Memory B cell (primary cell): ENCODE measurements at regions not wholly inside any gene's neighbourhood (a gene's known extent, or its start where the extent isn't known, plus 50 kb on each side); places are given as distances from the start of the nearest gene placed in this dataset.
"Not testable (repeated sequence)": the region's sequence is repeated elsewhere in the genome, so short reads cannot be mapped to it uniquely, and the experiment has no call there.

Source experiments
- ATAC-seq: fragments of 150-1000 bp; cut with Tn5 transposase; 2 replicates; pipeline ENCODE4 v1.10.0; 2021; ENCODE audit warnings: low read depth, mild to moderate bottlenecking, moderate library complexity
- DNase-seq, 2 donors: peaks; one replicate each; pipeline ENCODE4 v3.0.0; 2022; ENCODE audit warnings: low spot score in 2 of 2
- H3K27ac Mint-ChIP-seq: one replicate; pipeline ENCODE4 v1.8.0; 2022; ENCODE audit warnings: mild to moderate bottlenecking, moderate library complexity, mixed read lengths
- H3K27me3 Mint-ChIP-seq: one replicate; pipeline ENCODE4 v1.8.0; 2022; ENCODE audit warnings: mixed read lengths
- H3K36me3 Mint-ChIP-seq: one replicate; pipeline ENCODE4 v1.8.0; 2022; ENCODE audit warnings: mild to moderate bottlenecking, mixed read lengths
- H3K4me1 Mint-ChIP-seq: one replicate; pipeline ENCODE4 v1.8.0; 2022; ENCODE audit warnings: mixed read lengths
- H3K4me3 Mint-ChIP-seq: one replicate; pipeline ENCODE4 v1.8.0; 2022; ENCODE audit warnings: mild to moderate bottlenecking, moderate library complexity, mixed read lengths
- H3K9me3 Mint-ChIP-seq: one replicate; pipeline ENCODE4 v1.8.0; 2022; ENCODE audit warnings: mixed read lengths

DNA sequence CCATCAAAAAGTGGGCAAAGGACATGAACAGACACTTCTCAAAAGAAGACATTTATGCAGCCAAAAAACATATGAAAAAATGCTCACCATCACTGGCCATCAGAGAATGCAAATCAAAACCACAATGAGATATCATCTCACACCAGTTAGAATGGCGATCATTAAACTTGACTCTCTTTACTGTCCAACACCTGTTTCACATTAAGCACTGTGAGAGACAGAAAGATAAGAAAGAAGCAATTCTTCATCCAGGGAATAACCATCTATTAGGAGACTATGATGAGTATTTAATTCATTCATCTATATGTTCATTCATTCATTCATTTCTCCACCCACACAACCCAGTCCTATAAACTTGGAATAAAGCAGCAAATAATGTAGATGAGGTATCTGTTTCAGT lies 334.3 kb downstream of the C12orf75 start:
- H3K4me1 Mint-ChIP-seq, H3K9me3 Mint-ChIP-seq, H3K27ac Mint-ChIP-seq, H3K27me3 Mint-ChIP-seq, H3K36me3 Mint-ChIP-seq, H3K4me3 Mint-ChIP-seq, DNase-seq, ATAC-seq: not testable (repeated sequence)

DNA sequence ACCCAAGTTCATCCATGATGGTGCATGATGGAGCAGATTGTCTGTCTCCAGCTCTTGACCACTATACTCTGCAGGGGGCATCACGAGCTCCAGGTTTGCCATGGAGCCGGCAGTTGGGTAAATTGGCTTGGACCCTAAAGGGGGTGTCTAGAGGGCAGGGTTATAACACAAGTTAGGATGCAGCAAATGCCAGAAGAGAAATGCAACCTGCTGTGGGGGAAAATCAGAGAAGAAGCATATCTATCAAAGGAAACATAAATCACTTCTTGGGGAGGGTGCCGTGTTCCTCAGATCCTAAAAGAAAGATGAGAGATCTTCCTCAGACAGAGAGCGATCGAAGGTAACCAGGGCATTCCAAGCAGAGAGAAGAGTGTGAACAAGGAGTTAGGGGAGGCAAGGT lies 334.9 kb downstream of the C12orf75 start:
- H3K4me3 Mint-ChIP-seq = no peak overlapping the region
- peaks cover 8% of the 10 kb centered on the region for H3K27me3 Mint-ChIP-seq
- DNase-seq (no peak), ATAC-seq (no peak)
- H3K27ac Mint-ChIP-seq = no peak overlapping the region
- H3K36me3 Mint-ChIP-seq = no peaks in the 10 kb centered on the region
- no peaks in the 10 kb centered on the region for H3K4me1 Mint-ChIP-seq
- H3K9me3 Mint-ChIP-seq = peaks cover 10% of the 10 kb centered on the region

DNA sequence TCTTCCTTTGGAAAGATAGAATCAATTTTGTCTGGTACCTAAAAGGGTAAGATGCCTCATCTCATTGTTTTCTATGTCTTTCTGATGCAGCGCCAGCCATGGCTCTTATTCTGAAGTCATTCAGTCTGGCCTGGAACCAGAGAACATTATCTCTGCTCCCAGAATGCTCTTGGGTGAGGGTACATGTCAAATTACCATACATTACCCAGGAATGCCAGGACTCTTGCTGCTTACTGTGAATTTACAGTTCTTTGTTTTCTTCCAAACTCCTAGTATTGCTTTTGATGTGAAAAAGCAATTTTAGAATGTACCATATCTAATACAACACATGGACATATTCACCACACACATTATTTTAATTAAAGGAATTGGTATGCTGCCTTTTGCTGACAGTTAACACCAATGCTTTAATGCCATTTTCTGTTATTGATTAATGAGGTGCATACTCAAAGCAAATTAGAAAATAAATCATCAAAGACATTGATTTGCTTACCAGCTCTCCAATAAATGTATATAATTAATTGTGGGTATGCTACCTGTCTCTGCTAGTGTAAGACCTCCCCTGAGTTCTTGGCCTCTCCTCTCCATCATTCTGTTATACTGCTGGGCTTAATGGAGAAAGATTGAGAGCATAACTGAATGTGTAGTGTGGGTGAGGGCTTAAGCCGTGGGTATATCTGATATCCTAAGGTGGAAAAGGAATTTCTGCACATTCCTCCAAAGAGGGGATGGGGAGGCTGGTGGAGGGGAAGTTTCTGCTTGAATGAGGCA lies 337.7 kb downstream of the C12orf75 start:
- Mint-ChIP-seq H3K27ac (no peak overlapping the region), H3K9me3 (peaks cover 10% of the 10 kb centered on the region), H3K36me3 (no peaks in the 10 kb centered on the region), H3K4me3 (no peak overlapping the region), H3K27me3 (peaks cover 3% of the 10 kb centered on the region), H3K4me1 (no peaks in the 10 kb centered on the region)
- DNase-seq = no peak
- ATAC-seq = no peak

DNA sequence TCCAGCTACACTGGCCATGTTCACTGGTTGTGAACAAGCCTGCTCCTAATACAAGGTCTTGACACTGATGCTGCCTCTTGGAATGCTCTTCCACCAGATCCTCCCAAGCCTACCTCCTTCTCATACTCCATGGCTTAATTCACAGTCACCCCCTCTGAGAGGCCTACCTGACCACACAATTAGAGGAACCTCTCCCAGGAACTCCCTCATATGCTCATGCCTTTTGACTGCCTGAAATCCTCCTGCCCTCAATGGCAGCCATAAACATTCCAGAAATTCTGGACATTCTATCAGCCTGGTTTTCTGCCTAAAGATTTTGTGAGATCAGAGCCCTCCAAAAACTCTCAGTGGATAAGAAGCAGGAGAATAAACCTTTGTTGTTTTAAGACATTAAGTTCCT lies 340.2 kb downstream of the C12orf75 start:
- H3K27ac Mint-ChIP-seq = no peak overlapping the region
- no peaks in the 10 kb centered on the region for H3K36me3 Mint-ChIP-seq
- peaks cover 10% of the 10 kb centered on the region for H3K9me3 Mint-ChIP-seq
- no peak for ATAC-seq
- no peaks in the 10 kb centered on the region for H3K4me1 Mint-ChIP-seq
- no peak overlapping the region for H3K4me3 Mint-ChIP-seq
- no peak for DNase-seq
- peaks cover 5% of the 10 kb centered on the region for H3K27me3 Mint-ChIP-seq

DNA sequence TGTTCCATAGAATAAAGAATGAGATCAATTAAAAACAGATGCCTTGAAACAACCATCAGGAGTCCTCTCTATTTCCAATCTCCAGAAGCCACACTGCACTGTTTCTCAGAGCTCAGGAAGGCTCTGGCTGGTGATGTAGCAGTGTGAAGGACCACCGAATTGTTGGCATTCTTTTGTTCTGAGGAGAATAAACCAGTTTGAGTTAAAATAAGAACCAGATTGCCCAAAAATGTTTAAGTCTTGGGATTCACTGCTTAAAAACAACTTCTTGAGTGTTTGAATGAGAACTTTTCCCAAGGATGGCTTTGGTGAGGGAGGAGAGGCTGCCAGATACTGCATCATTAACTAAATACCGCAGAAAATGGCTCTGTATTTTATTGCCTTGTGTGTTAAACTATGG lies 341.2 kb downstream of the C12orf75 start:
- peaks cover 10% of the 10 kb centered on the region for H3K9me3 Mint-ChIP-seq
- no peak overlapping the region for H3K27ac Mint-ChIP-seq
- no peaks in the 10 kb centered on the region for H3K4me1 Mint-ChIP-seq
- DNase-seq = no peak
- no peaks in the 10 kb centered on the region for H3K36me3 Mint-ChIP-seq
- no peak overlapping the region for H3K4me3 Mint-ChIP-seq
- peaks cover 7% of the 10 kb centered on the region for H3K27me3 Mint-ChIP-seq
- ATAC-seq = no peak

DNA sequence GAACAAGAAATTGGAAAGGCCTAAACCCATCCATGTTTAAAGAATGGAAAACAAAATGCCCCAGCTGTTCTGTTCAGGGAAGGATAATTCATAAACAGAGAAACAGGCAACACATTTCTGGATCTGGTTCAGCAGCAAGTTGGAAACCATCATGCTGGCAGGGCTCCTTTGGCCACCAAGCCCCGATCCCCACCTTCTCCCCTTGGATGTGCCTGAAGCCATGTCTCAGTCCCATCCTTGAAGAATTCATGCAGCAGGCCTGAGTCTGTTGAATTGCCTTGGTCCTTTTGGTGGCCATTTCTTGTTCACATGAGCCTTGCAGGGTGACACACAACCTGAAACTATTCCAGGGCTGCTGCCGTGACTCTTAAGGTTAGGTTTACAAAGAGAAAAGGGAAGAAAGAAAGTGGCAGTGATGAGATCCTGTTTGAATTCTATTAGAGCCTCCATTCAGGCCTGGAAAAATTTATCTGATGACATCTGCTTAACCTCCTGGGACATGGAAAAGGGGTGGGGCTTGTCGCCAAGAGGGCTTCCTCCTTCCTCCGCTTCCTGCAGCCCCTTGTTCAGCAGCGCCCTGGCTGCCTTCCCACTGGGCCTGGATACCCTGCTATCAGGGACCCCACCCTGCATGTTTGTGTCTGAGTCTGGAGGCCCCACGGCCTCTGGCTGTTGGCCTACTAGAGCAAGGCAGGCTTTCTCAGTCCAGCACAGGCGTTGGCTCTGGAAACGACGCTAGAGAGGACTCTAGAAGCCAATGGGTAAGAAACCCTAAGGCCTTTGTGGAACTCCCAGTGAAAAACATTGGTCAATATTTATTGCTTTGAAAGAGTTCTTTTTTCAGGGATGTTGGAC lies 341.9 kb downstream of the C12orf75 start:
- no peak overlapping the region for H3K4me3 Mint-ChIP-seq
- no peaks in the 10 kb centered on the region for H3K4me1 Mint-ChIP-seq
- peaks cover 8% of the 10 kb centered on the region for H3K9me3 Mint-ChIP-seq
- no peak overlapping the region for H3K27ac Mint-ChIP-seq
- H3K36me3 Mint-ChIP-seq = no peaks in the 10 kb centered on the region
- DNase-seq (no peak), ATAC-seq (no peak)
- peaks cover 8% of the 10 kb centered on the region for H3K27me3 Mint-ChIP-seq

DNA sequence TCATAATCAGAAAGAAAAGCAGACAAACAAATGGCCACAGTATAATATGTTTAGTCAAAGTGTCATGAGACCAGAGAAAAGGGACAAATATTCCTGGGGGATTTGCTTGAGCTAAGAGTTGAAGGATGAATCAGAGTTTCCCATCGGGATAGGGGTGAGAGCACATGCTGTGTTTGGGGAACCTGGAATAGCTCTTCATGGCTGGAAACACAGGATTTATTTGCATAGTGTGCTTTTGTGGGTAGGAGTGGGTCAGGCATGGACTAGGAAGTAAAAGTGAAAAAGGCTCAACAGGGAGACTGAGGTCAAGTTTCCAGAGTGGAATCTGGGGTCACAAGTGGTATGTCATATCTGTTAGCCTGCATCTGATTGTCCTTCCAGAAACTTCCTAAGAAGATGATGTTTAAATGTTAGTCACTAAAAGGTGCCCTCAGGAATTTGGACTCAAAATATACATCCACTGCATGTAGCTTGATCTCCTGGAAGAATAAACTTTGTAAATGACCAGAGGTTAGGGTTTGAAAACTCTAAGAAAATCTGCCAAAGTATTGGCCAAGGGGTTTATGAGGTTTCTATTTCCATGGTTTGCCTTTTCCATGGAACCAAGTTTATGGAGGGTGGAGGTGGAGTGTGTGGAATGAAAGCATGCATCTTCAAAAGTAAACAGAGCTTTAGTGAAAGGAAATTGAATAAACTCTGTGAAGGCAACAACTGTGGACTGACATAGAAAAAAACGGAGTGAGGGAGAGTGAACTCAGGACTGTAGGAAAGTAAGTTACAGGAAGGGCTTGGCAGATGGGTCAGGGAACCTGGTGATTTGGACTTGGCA lies 344.6 kb downstream of the C12orf75 start:
- peaks cover 8% of the 10 kb centered on the region for H3K27me3 Mint-ChIP-seq
- H3K27ac Mint-ChIP-seq = no peak overlapping the region
- ATAC-seq = no peak
- peaks cover 1% of the 10 kb centered on the region for H3K9me3 Mint-ChIP-seq
- no peaks in the 10 kb centered on the region for H3K4me1 Mint-ChIP-seq
- DNase-seq = no peak
- H3K4me3 Mint-ChIP-seq = no peak overlapping the region
- no peaks in the 10 kb centered on the region for H3K36me3 Mint-ChIP-seq

DNA sequence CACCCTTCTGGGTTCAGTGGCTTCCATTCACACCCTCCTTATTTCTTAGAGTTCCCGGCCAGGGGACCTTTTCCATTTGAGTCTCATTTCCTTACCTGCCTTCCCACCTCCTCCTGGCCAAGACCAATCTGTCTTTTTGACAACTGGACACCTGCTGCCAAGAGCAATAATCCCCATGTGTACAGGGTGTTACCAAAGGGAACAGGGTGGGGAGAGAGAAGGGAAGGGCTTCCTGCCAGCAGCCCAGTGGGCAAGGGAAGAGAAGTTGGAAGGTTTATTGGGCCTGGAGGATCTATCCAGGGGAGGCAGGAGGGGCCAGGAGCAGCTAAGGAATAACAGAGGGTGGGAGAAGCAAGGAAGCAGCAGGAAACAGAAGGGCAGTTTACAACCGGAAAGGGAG lies 346.2 kb downstream of the C12orf75 start:
- H3K27ac Mint-ChIP-seq = no peak overlapping the region
- ATAC-seq = no peak
- H3K36me3 Mint-ChIP-seq = no peaks in the 10 kb centered on the region
- H3K27me3 Mint-ChIP-seq = peaks cover 8% of the 10 kb centered on the region
- no peak overlapping the region for H3K4me3 Mint-ChIP-seq
- no peak for DNase-seq
- H3K9me3 Mint-ChIP-seq = no peaks in the 10 kb centered on the region
- H3K4me1 Mint-ChIP-seq = no peaks in the 10 kb centered on the region

DNA sequence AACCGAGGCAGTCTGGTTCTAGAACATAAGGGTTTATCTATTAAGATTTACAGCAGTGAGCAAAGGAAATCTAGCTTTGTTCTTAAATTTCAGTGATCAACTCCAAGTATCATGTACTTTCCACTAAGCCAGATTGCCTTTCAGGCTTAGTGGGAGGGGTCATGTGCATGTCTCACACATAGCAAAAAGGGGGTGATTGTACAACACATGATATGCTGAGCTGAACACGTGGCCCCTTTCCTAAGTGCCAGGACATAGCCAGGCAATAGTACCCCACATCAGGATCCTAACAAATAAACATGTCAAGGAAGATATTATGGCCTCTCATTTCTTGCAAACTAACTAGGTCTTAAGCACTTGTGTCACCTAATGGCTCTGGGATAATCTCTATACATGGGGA lies 347.2 kb downstream of the C12orf75 start:
- Mint-ChIP-seq H3K4me3 (no peak overlapping the region), H3K27me3 (peaks cover 8% of the 10 kb centered on the region), H3K4me1 (no peaks in the 10 kb centered on the region), H3K27ac (no peak overlapping the region), H3K9me3 (no peaks in the 10 kb centered on the region), H3K36me3 (no peaks in the 10 kb centered on the region)
- DNase-seq = no peak
- ATAC-seq = no peak

DNA sequence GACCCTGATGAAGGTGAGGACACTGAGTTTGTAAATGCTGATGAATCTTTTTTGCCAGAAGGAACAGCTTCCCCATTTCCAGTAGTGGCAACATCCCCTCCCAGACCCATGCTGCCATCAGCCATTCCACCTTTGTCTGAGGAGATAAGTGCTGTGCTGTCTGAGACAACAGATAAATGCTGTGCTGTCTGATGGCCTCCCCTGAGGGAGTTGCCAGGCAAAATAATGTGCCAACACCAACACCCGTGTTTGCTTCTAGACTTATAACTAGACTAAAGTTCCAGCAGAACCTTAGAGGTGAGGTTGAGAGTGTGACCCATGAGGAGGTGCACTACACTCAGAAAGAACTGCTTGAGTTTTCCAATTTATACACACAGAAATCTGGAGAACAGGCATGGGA lies 349.5 kb downstream of the C12orf75 start:
- no peaks in the 10 kb centered on the region for H3K36me3 Mint-ChIP-seq

DNA sequence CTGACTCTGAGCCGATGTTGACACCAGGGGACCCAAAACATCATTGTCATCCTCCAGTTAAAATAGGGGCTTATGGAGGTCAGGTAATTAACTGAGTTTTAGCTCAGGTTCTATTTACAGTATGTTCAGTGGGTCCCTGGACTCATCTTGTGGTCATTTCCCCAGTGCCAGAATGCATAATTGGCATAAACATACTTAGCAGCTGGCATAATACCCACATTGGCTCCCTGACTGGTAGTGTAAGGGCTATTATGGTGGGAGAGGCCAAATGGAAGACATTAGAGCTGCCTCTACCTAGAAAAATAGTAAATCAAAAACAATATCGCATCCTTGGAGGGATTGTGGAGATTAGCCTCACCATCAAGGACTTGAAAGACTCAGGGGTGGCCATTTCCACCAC lies 350.9 kb downstream of the C12orf75 start:
- Mint-ChIP-seq H3K27me3 (peaks cover 3% of the 10 kb centered on the region), H3K36me3 (no peaks in the 10 kb centered on the region), H3K4me3 (no peak overlapping the region), H3K4me1 (no peaks in the 10 kb centered on the region), H3K9me3 (no peaks in the 10 kb centered on the region), H3K27ac (no peak overlapping the region)
- ATAC-seq (no peak), DNase-seq (no peak)

More for the DNA sequence above, 349.5 kb downstream of the C12orf75 start:
- DNase-seq = no peak
- H3K27me3 Mint-ChIP-seq = peaks cover 6% of the 10 kb centered on the region
- no peak overlapping the region for H3K27ac Mint-ChIP-seq
- no peaks in the 10 kb centered on the region for H3K9me3 Mint-ChIP-seq
- H3K4me3 Mint-ChIP-seq = no peak overlapping the region
- no peak for ATAC-seq
- no peaks in the 10 kb centered on the region for H3K4me1 Mint-ChIP-seq

DNA sequence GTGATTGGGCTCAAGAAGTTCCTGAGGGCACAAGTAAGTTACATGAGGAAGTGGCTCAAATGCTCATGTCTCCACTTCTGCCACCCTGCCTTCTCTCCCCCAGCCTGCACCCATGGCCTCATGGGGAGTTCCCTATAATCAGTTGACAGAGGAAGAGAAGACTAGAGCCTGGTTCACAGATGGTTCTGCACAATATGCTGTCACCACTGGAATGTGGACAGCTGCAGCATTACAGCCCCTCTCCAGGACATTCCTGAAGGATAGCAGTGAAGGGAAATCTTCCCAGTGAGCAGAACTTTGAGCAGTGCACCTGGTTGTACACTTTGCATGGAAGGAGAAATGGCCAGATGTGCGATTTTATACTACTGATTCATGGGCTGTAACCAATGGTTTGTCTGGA lies 352.3 kb downstream of the C12orf75 start:
- not testable (repeated sequence) for ATAC-seq, H3K27me3 Mint-ChIP-seq, H3K4me1 Mint-ChIP-seq, H3K9me3 Mint-ChIP-seq, H3K4me3 Mint-ChIP-seq, H3K27ac Mint-ChIP-seq, H3K36me3 Mint-ChIP-seq, DNase-seq

DNA sequence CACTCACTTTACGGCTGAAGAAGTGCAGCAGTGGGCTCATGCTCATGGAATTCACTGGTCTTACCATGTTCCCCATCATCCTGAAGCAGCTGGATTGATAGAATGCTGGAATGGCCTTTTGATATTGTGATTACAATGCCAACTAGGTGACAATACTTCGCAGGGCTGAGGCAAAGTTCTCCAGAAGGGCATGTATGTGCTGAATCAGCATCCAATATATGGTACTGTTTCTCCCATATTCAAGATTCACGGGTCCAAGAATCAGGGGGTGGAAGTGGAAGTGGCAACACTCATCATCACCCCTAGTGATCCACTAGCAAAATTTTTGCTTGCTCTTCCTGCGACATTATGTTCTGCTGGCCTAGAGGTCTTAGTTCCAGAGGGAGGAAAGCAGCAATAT lies 353.3 kb downstream of the C12orf75 start:
- not testable (repeated sequence) for H3K36me3 Mint-ChIP-seq, H3K4me3 Mint-ChIP-seq, H3K4me1 Mint-ChIP-seq, H3K27me3 Mint-ChIP-seq, DNase-seq, H3K27ac Mint-ChIP-seq, H3K9me3 Mint-ChIP-seq, ATAC-seq

DNA sequence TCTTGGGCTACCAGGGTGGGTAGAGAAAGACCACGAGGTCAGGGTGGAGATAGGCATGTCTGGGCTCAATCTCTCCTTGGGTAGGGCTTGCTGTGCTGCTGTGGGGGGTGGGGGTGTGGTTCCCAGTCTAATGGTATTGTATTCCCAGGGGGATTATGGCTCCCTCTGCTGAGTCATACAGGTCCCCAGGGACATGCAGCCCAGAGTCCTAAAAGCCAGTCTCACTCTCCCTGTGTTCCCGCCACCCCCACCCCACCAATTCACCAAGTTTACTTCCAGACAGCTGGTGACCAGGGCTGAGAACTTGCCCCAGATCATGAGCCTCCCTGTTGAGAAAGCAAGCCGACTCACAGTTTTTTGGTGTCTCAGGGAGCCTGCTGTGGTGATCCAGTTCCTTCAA lies 367.6 kb downstream of the C12orf75 start:
- Mint-ChIP-seq H3K27me3 (peaks cover 4% of the 10 kb centered on the region), H3K36me3 (no peaks in the 10 kb centered on the region), H3K9me3 (peaks cover 6% of the 10 kb centered on the region), H3K4me1 (no peaks in the 10 kb centered on the region), H3K4me3 (no peak overlapping the region), H3K27ac (no peak overlapping the region)
- ATAC-seq = no peak
- DNase-seq = no peak
